Keratinocyte (primary cell): ENCODE measurements at regions not wholly inside any gene's neighbourhood (a gene's known extent, or its start where the extent isn't known, plus 50 kb on each side); places are given as distances from the start of the nearest gene placed in this dataset.

Experiments used
- DNase-seq: peaks from one replicate; pipeline ENCODE4 v3.0.0-alpha.2; 2011; ENCODE audit warnings: low read depth, missing footprints, low spot score
- FAIRE-seq: peaks from 2 replicates; lab custom pipeline; 2011; peaks lifted over from hg19 to GRCh38; lab: Jason Lieb, UNC
- H2AFZ ChIP-seq: 2 replicates; pipeline ENCODE4 v1.6.0; 2012; ENCODE audit warnings: low read length, control low read depth, inconsistent platforms; ENCODE audit not compliant: control insufficient read depth
- H3K27ac ChIP-seq: 2 replicates; pipeline ENCODE4 v1.5.1; 2011; ENCODE audit warnings: low read length; ENCODE audit not compliant: control insufficient read depth, insufficient read depth
- H3K27me3 ChIP-seq: 3 replicates; pipeline ENCODE4 v1.6.0; 2011; ENCODE audit warnings: low read length; ENCODE audit not compliant: control insufficient read depth, insufficient read depth; ENCODE audit errors: extremely low read depth
- H3K36me3 ChIP-seq, 2 experiments: 2 replicates in 1 of 2; 3 replicates in 1 of 2; pipeline ENCODE4 v1.5.1; 2011; ENCODE audit warnings: low read length in 2 of 2, mild to moderate bottlenecking in 1 of 2; ENCODE audit not compliant: control insufficient read depth in 2 of 2, insufficient read depth in 2 of 2; ENCODE audit errors: extremely low read depth in 1 of 2
- H3K4me1 ChIP-seq: 3 replicates; pipeline ENCODE4 v1.5.1; 2011; ENCODE audit warnings: low read length; ENCODE audit not compliant: control insufficient read depth, insufficient read depth; ENCODE audit errors: extremely low read depth
- H3K4me2 ChIP-seq: 3 replicates; pipeline ENCODE4 v1.6.0; 2011; ENCODE audit warnings: low read depth, low read length; ENCODE audit not compliant: control insufficient read depth, insufficient read depth; ENCODE audit errors: extremely low read depth
- H3K4me3 ChIP-seq, 3 experiments: fragments of 200-600 bp in 1 of 3; sonication (generic) in 1 of 3; 2 replicates in 2 of 3; 3 replicates in 1 of 3; pipeline ENCODE4 v1.5.1; 2011 to 2016; ENCODE audit warnings: low read length in 3 of 3, mild to moderate bottlenecking in 3 of 3, control low read depth in 2 of 3, inconsistent platforms in 1 of 3, low read depth in 1 of 3, mixed read lengths in 1 of 3, mixed run types in 1 of 3, moderate library complexity in 1 of 3; ENCODE audit not compliant: control insufficient read depth in 2 of 3, insufficient read depth in 2 of 3; ENCODE audit errors: extremely low read depth in 1 of 3
- H3K79me2 ChIP-seq: 2 replicates; pipeline ENCODE4 v1.6.0; 2012; ENCODE audit warnings: low read length; ENCODE audit not compliant: control insufficient read depth, insufficient read depth
- H3K9ac ChIP-seq: 3 replicates; pipeline ENCODE4 v1.6.0; 2011; ENCODE audit warnings: low read length; ENCODE audit not compliant: control insufficient read depth, insufficient read depth; ENCODE audit errors: extremely low read depth
- H3K9me1 ChIP-seq: 3 replicates; pipeline ENCODE4 v1.6.0; 2011; ENCODE audit warnings: low read length; ENCODE audit not compliant: control insufficient read depth, insufficient read depth; ENCODE audit errors: extremely low read depth
- H3K9me3 ChIP-seq: 2 replicates; pipeline ENCODE4 v1.5.1; 2012; ENCODE audit warnings: low read depth, low read length; ENCODE audit not compliant: control insufficient read depth
- H4K20me1 ChIP-seq: 3 replicates; pipeline ENCODE4 v1.6.0; 2011; ENCODE audit warnings: low read length; ENCODE audit not compliant: control insufficient read depth, insufficient read depth; ENCODE audit errors: extremely low read depth
- EZH2 ChIP-seq: IDR thresholded peaks from one replicate; pipeline ENCODE4 v1.6.1; 2012; ENCODE audit warnings: inconsistent platforms, mild to moderate bottlenecking, low read length, moderate library complexity
- dilution Hi-C: fragments of 300-500 bp; cut with MboI; formaldehyde crosslinking; loops from one replicate; pipeline ENCODE4 v1.7.0; 2020; ENCODE audit warnings: low sequenced_read_pairs; ENCODE audit not compliant: extremely low pct_ligation_motif_present
- TF ChIP-seq, protein P1 (sequence below), 3 experiments: IDR thresholded peaks in 1 of 3; conservative IDR thresholded peaks in 1 of 3; optimal IDR thresholded peaks in 1 of 3; 2 replicates in 2 of 3; 3 replicates in 1 of 3; pipeline versions ENCODE3 to v1.5.1; 2011; ENCODE audit warnings: low read length in 3 of 3, mild to moderate bottlenecking in 3 of 3, moderate library complexity in 2 of 3, control low read depth in 1 of 3, inconsistent platforms in 1 of 3; ENCODE audit not compliant: insufficient read depth in 2 of 3; ENCODE audit errors: extremely low read depth in 1 of 3

DNA sequence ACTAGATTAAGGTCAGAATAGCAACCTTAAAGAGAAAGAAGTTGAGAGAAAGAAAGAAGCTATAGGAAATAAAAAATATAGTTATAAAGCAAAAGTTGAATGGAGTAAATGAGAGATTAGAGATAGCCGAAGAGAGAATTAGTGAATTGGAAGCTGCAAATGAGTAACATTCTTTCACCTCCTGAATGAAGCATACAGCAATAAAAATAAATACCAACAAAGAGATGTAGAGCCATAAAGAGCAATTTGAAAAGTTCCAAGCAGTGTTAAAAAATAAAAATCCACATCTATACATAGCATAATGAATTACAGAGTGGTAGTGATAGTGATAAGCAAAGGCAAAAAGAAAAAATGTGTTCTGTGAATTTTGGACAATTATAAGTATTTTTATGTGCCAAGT is 177.9 kb downstream of the VRK1 start:
- no peak for DNase-seq
- FAIRE-seq = no peak
- Histone ChIP-seq H3K36me3 (no peaks in the 10 kb centered on the region), H4K20me1 (no peaks in the 10 kb centered on the region), H3K79me2 (no peaks in the 10 kb centered on the region), H3K4me2 (no peak overlapping the region), H3K9me1 (no peaks in the 10 kb centered on the region), H3K27me3 (peaks cover 8% of the 10 kb centered on the region), H3K4me1 (no peaks in the 10 kb centered on the region), H3K9ac (no peak overlapping the region), H3K9me3 (no peaks in the 10 kb centered on the region), H3K4me3 (no peak overlapping the region), H3K27ac (no peak overlapping the region), H2AFZ (no peak overlapping the region)
- dilution Hi-C loops = no loop called here
- TF ChIP-seq, protein P1, sequence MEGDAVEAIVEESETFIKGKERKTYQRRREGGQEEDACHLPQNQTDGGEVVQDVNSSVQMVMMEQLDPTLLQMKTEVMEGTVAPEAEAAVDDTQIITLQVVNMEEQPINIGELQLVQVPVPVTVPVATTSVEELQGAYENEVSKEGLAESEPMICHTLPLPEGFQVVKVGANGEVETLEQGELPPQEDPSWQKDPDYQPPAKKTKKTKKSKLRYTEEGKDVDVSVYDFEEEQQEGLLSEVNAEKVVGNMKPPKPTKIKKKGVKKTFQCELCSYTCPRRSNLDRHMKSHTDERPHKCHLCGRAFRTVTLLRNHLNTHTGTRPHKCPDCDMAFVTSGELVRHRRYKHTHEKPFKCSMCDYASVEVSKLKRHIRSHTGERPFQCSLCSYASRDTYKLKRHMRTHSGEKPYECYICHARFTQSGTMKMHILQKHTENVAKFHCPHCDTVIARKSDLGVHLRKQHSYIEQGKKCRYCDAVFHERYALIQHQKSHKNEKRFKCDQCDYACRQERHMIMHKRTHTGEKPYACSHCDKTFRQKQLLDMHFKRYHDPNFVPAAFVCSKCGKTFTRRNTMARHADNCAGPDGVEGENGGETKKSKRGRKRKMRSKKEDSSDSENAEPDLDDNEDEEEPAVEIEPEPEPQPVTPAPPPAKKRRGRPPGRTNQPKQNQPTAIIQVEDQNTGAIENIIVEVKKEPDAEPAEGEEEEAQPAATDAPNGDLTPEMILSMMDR (optimal IDR thresholded peaks at IDR 0.05 in 1 of 3, IDR thresholded peaks at IDR 0.05 in 1 of 3, conservative IDR thresholded peaks at IDR 0.05 in 1 of 3; ENCODE audit: extremely low read depth in 1 of 3, insufficient read depth in 2 of 3, low read length in 3 of 3) = no peak
- no peak for TF ChIP-seq EZH2

DNA sequence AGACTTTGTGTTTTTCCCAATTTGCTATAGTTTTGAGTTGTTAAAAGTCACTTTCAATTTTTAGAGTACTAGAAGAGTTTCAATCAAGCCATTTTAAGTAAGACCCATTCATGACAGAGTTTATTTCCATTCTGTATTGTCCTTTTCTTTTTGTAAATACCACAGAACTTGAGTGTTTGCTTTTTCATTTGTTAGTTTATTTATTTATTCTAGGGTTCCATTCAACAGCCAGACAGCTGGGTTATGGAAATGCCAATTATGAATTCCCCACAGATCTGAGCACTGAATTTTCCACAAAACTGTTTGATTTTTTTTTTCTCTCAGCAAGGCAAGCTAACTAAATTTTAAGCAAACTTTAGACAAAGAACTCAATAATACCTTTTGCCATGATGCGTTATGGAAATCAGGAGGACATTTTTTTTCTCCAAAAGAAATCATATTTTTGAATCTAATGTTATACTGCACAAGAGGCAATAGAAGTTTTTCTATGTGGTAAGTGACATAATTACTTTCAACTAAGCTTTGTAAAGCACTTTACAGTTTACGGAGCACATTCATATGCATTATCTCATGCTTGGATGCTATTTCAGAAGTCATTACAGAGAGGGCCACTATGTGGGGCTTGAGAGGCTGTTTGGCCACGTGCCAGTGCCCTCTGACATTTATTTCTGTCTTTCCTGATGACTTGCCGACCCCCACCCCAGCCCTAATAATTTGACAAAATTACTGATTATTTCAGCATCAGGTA is 181.5 kb downstream of the VRK1 start:
- Histone ChIP-seq H3K4me2 (no peak overlapping the region), H3K4me1 (no peaks in the 10 kb centered on the region), H2AFZ (no peak overlapping the region), H3K27ac (no peak overlapping the region), H3K79me2 (no peaks in the 10 kb centered on the region), H3K9ac (no peak overlapping the region), H3K27me3 (peaks cover 8% of the 10 kb centered on the region), H4K20me1 (no peaks in the 10 kb centered on the region), H3K36me3 (no peaks in the 10 kb centered on the region), H3K9me1 (no peaks in the 10 kb centered on the region), H3K9me3 (no peaks in the 10 kb centered on the region), H3K4me3 (no peak overlapping the region)
- DNase-seq (no peak), FAIRE-seq (no peak)
- TF ChIP-seq, protein P1 (optimal IDR thresholded peaks at IDR 0.05 in 1 of 3, IDR thresholded peaks at IDR 0.05 in 1 of 3, conservative IDR thresholded peaks at IDR 0.05 in 1 of 3; ENCODE audit: extremely low read depth in 1 of 3, insufficient read depth in 2 of 3, low read length in 3 of 3) = no peak
- no peak for TF ChIP-seq EZH2
- dilution Hi-C loops = no loop called here
